Panc1 (cell line): ENCODE measurements at regions not wholly inside any gene's neighbourhood (a gene's known extent, or its start where the extent isn't known, plus 50 kb on each side); places are given as distances from the start of the nearest gene placed in this dataset.

Source experiments
- ATAC-seq: fragments of 200-7000 bp; cut with Tn5 transposase; 2 replicates; pipeline ENCODE4 v1.9.1; 2020; ENCODE audit warnings: mild to moderate bottlenecking, moderate library complexity
- BruUV-seq: library from RNA; stranded (reverse); fragments of 400-500 nt; replicated peaks from 2 replicates; lab custom pipeline; 2021; lab: Mats Ljungman, UMichigan
- CTCF ChIA-PET: fragments of 300-600 bp; sonication (Branson Sonifier 250); formaldehyde crosslinking; loops from one replicate; lab custom pipeline; 2022; ENCODE audit warnings: antibody characterized with exemption; lab: Charles Lee
- POLR2A ChIA-PET: fragments of 300-600 bp; sonication (Branson Sonifier 250); formaldehyde crosslinking; loops from one replicate; lab custom pipeline; 2022; ENCODE audit warnings: antibody characterized with exemption; lab: Charles Lee
- DNase-seq: peaks from one replicate; pipeline ENCODE4 v3.0.0-alpha.2; 2010; ENCODE audit warnings: low read depth, low spot score
- H3K27ac ChIP-seq: 2 replicates; pipeline ENCODE4 v1.5.1; 2011; ENCODE audit warnings: mild to moderate bottlenecking, low read length, inconsistent platforms
- H3K27me3 ChIP-seq: fragments of 200-500 bp; sonication (Bioruptor generic); 2 replicates; pipeline ENCODE4 v1.6.0; 2014; ENCODE audit warnings: low read length, inconsistent platforms; ENCODE audit not compliant: control insufficient read depth, insufficient read depth
- H3K36me3 ChIP-seq: fragments of 200-500 bp; sonication (Bioruptor generic); 2 replicates; pipeline ENCODE4 v1.5.1; 2014; ENCODE audit warnings: inconsistent platforms, mild to moderate bottlenecking, low read length, moderate library complexity; ENCODE audit not compliant: control insufficient read depth, insufficient read depth
- H3K4me1 ChIP-seq: 2 replicates; pipeline ENCODE4 v1.5.1; 2011; ENCODE audit warnings: inconsistent platforms, mild to moderate bottlenecking, low read length, moderate library complexity; ENCODE audit not compliant: control insufficient read depth, insufficient read depth
- H3K4me3 ChIP-seq, 2 experiments: 2 replicates each; pipeline ENCODE4 v1.5.1; 2011 to 2012; ENCODE audit warnings: low read depth in 2 of 2, low read length in 2 of 2, mild to moderate bottlenecking in 2 of 2, inconsistent platforms in 1 of 2, moderate library complexity in 1 of 2
- H3K9me3 ChIP-seq: fragments of 200-500 bp; sonication (Bioruptor generic); 2 replicates; pipeline ENCODE4 v1.5.1; 2014; ENCODE audit warnings: low read depth, mild to moderate bottlenecking, inconsistent platforms, low read length, moderate library complexity; ENCODE audit not compliant: control insufficient read depth, insufficient read depth
- CTCF ChIP-seq: fragments of 450-650 bp; IDR thresholded peaks from 2 replicates; pipeline ENCODE4 v1.5.1; 2017; ENCODE audit warnings: mild to moderate bottlenecking
- POLR2AphosphoS5 ChIP-seq: IDR thresholded peaks from 2 replicates; pipeline ENCODE4 v1.6.1; 2012; ENCODE audit warnings: mild to moderate bottlenecking, low read depth, low read length, moderate library complexity
- REST ChIP-seq, 2 experiments: IDR thresholded peaks; 2 replicates each; pipeline ENCODE4 v1.6.1; 2011 to 2012; ENCODE audit warnings: low read depth in 2 of 2, control low read depth in 1 of 2, low read length in 1 of 2, mild to moderate bottlenecking in 1 of 2, moderate library complexity in 1 of 2; ENCODE audit not compliant: insufficient read depth in 1 of 2
- SIN3A ChIP-seq: IDR thresholded peaks from 2 replicates; pipeline ENCODE4 v1.6.1; 2012; ENCODE audit warnings: low read depth, mild to moderate bottlenecking, low read length, moderate library complexity, borderline replicate concordance; ENCODE audit not compliant: insufficient read depth
- TCF7L2 ChIP-seq: IDR thresholded peaks from 2 replicates; pipeline ENCODE4 v1.6.1; 2011; ENCODE audit warnings: mild to moderate bottlenecking, low read depth, low read length, inconsistent platforms
- in situ Hi-C: cut with HindIII; loops from 2 replicates; pipeline ENCODE4 v1.10.0; 2016; ENCODE audit warnings: low sequenced_read_pairs, low pct_unique_long_range_greater_than_20kb
- intact Hi-C: fragments of 100-400 bp; cut with micrococcal nuclease; formaldehyde crosslinking; loops from one replicate; pipeline ENCODE4 v1.10.0; 2022; ENCODE audit not compliant: unreplicated experiment

- Histone ChIP-seq H3K4me1 (no peaks in the 10 kb centered on the region), H3K9me3 (no peaks in the 10 kb centered on the region), H3K27me3 (no peaks in the 10 kb centered on the region), H3K36me3 (no peaks in the 10 kb centered on the region), H3K4me3 (no peak overlapping the region), H3K27ac (no peak overlapping the region)
- no peak for ATAC-seq
- in situ Hi-C loops, result no loop called here
- TF ChIP-seq REST (IDR thresholded peaks at IDR 0.05; ENCODE audit: insufficient read depth in 1 of 2, low read depth in 2 of 2, low read length in 1 of 2), result no peak
- TF ChIP-seq CTCF, result no peak
- no peak for TF ChIP-seq POLR2AphosphoS5
- TF ChIP-seq TCF7L2, result no peak
- no peak for TF ChIP-seq SIN3A
- intact Hi-C loops, result no loop called here
- POLR2A ChIA-PET, result no interaction called here
- no peak for DNase-seq
- CTCF ChIA-PET, result no interaction called here
- BruUV-seq, result no TSS peak
Observed at GRCh38 chr3:87363721-87364120, 87.3 kb upstream of the POU1F1 start.

GRCh38 chr3:87361956-87362355, 85.6 kb upstream of the POU1F1 start:
- BruUV-seq, result no TSS peak
- H3K9me3 ChIP-seq, result no peaks in the 10 kb centered on the region
- in situ Hi-C loops, result no loop called here
- ATAC-seq, result no peak
- H3K27me3 ChIP-seq, result no peaks in the 10 kb centered on the region
- H3K36me3 ChIP-seq, result no peaks in the 10 kb centered on the region
- intact Hi-C loops, result no loop called here
- no peak overlapping the region for H3K27ac ChIP-seq
- ChIA-PET CTCF (no interaction called here), POLR2A (no interaction called here)
- no peak overlapping the region for H3K4me3 ChIP-seq
- H3K4me1 ChIP-seq, result no peaks in the 10 kb centered on the region
- DNase-seq, result no peak
- TF ChIP-seq CTCF (no peak), POLR2AphosphoS5 (no peak), SIN3A (no peak), TCF7L2 (no peak), REST (IDR thresholded peaks at IDR 0.05; ENCODE audit: insufficient read depth in 1 of 2, low read depth in 2 of 2, low read length in 1 of 2) (no peak)
